Thoracic aorta (tissue), 2 donors: ENCODE measurements at regions not wholly inside any gene's neighbourhood (a gene's known extent, or its start where the extent isn't known, plus 50 kb on each side); places are given as distances from the start of the nearest gene placed in this dataset.

Experiments
- ATAC-seq: fragments of 150-250 bp; one replicate; pipeline ENCODE4 v1.8.0; 2017; ENCODE audit warnings: low read depth; ENCODE audit not compliant: insufficient number of reproducible peaks, low FRiP score
- DNase-seq: peaks from one replicate; pipeline ENCODE4 v3.0.0-alpha.2; 2020; ENCODE audit warnings: low spot score
- H3K27ac ChIP-seq, 2 donors: fragments of 200-600 bp; sonication (generic); 1 replicate in 1 of 2; 2 replicates in 1 of 2; pipeline ENCODE4 v1.5.1; 2016; ENCODE audit warnings: mild to moderate bottlenecking in 2 of 2, moderate library complexity in 2 of 2
- H3K27me3 ChIP-seq: fragments of 200-600 bp; sonication (generic); replicated peaks from 2 replicates; pipeline ENCODE4 v1.6.0; 2016; ENCODE audit warnings: mild to moderate bottlenecking; ENCODE audit not compliant: insufficient read depth
- H3K36me3 ChIP-seq: fragments of 200-600 bp; sonication (generic); one replicate; pipeline ENCODE4 v1.5.1; 2016
- H3K4me1 ChIP-seq, 2 donors: fragments of 200-600 bp; sonication (generic); 1 replicate in 1 of 2; 2 replicates in 1 of 2; pipeline versions ENCODE4 v1.5.1 to v1.6.0; 2016; ENCODE audit warnings: low read depth in 2 of 2, mild to moderate bottlenecking in 1 of 2; ENCODE audit not compliant: control insufficient read depth in 1 of 2
- H3K4me3 ChIP-seq: fragments of 200-600 bp; sonication (generic); 2 replicates; pipeline ENCODE4 v1.5.1; 2016; ENCODE audit warnings: mild to moderate bottlenecking
- H3K9me3 ChIP-seq: fragments of 200-600 bp; sonication (generic); 2 replicates; pipeline ENCODE4 v1.5.1; 2016
- CTCF ChIP-seq: fragments of 200-600 bp; sonication (generic); IDR thresholded peaks from one replicate; pipeline ENCODE4 v1.5.1; 2019; ENCODE audit warnings: antibody characterized with exemption

- Histone ChIP-seq H3K4me1 (no peaks in the 10 kb centered on the region), H3K36me3 (no peaks in the 10 kb centered on the region), H3K9me3 (no peaks in the 10 kb centered on the region), H3K27me3 (no peaks in the 10 kb centered on the region), H3K27ac (no peak overlapping the region), H3K4me3 (no peak overlapping the region)
- no peak for ATAC-seq
- peak; percentile 66 for TF ChIP-seq CTCF
- DNase-seq: no peak
Measured at GRCh38 chr18:68623342-68623741, 91.6 kb downstream of the TMX3 start.

GRCh38 chr18:68611311-68611710, 103.6 kb downstream of the TMX3 start:
- no peaks in the 10 kb centered on the region for H3K9me3 ChIP-seq
- TF ChIP-seq CTCF: no peak
- H3K27me3 ChIP-seq: no peaks in the 10 kb centered on the region
- H3K4me1 ChIP-seq: peaks cover 12 to 23% of the 10 kb centered on the region in 2 donors
- H3K36me3 ChIP-seq: no peaks in the 10 kb centered on the region
- peak overlapping the region; percentile 48 to 69 for H3K27ac ChIP-seq
- no peak for DNase-seq
- ATAC-seq: no peak
- peak overlapping the region; percentile 1 for H3K4me3 ChIP-seq

GRCh38 chr18:68608851-68609490, 105.9 kb downstream of the TMX3 start:
- Histone ChIP-seq H3K36me3 (no peaks in the 10 kb centered on the region), H3K9me3 (no peaks in the 10 kb centered on the region), H3K4me3 (no peak overlapping the region), H3K27me3 (no peaks in the 10 kb centered on the region), H3K27ac (no peak overlapping the region), H3K4me1 (peaks cover 12 to 33% of the 10 kb centered on the region in 2 donors)
- ATAC-seq (no peak), DNase-seq (no peak)
- TF ChIP-seq CTCF: no peak

- Histone ChIP-seq H3K27ac (no peak overlapping the region), H3K4me1 (peaks cover 12 to 33% of the 10 kb centered on the region in 2 donors), H3K9me3 (no peaks in the 10 kb centered on the region), H3K36me3 (no peaks in the 10 kb centered on the region), H3K4me3 (no peak overlapping the region), H3K27me3 (no peaks in the 10 kb centered on the region)
- no peak for TF ChIP-seq CTCF
- ATAC-seq: no peak
- no peak for DNase-seq
Measured at GRCh38 chr18:68607852-68608251, 107.1 kb downstream of the TMX3 start.

GRCh38 chr18:68604256-68604655, 110.7 kb downstream of the TMX3 start:
- no peak overlapping the region for H3K27ac ChIP-seq
- DNase-seq: no peak
- H3K9me3 ChIP-seq: no peaks in the 10 kb centered on the region
- TF ChIP-seq CTCF: no peak
- H3K27me3 ChIP-seq: no peaks in the 10 kb centered on the region
- H3K4me1 ChIP-seq: peaks cover 6 to 18% of the 10 kb centered on the region in 2 donors
- H3K36me3 ChIP-seq: no peaks in the 10 kb centered on the region
- no peak for ATAC-seq
- H3K4me3 ChIP-seq: no peak overlapping the region
